ENCODE measurements at regions not wholly inside any gene's neighbourhood (a gene's known extent, or its start where the extent isn't known, plus 50 kb on each side); places are given as distances from the start of the nearest gene placed in this dataset.
"Not testable (repeated sequence)": the region's sequence is repeated elsewhere in the genome, so short reads cannot be mapped to it uniquely, and the experiment has no call there.

- DNase-seq (ENCODE audit: extremely low read depth, low read depth): no peak
- no peak for TF ChIP-seq CTCF (IDR thresholded peaks at IDR 0.05; ENCODE audit: low read depth, low read length)
Observed at GRCh38 chr1:240722788-240723187, 110.8 kb upstream of the GREM2 start.

DNA sequence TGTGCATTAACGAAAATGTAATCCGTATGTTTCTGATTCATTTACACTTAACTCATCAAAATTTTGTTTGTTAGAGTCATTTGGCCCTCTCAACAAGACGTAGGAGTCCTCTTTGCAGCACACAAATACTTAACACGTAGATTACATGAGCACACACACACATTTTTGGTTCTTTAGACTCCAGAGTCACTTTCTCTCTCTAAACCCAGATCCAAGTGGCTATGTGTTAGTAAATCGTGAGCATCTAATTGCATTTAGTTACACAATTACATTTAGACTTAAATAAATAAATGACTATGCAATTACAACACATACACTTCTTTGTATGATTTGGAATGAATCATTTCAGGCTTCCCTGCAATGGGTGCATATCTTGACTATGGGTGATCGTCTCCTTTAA, 109.0 kb upstream of the GREM2 start:
- DNase-seq (ENCODE audit: extremely low read depth, low read depth): no peak
- no peak for TF ChIP-seq CTCF (IDR thresholded peaks at IDR 0.05; ENCODE audit: low read depth, low read length)

DNA sequence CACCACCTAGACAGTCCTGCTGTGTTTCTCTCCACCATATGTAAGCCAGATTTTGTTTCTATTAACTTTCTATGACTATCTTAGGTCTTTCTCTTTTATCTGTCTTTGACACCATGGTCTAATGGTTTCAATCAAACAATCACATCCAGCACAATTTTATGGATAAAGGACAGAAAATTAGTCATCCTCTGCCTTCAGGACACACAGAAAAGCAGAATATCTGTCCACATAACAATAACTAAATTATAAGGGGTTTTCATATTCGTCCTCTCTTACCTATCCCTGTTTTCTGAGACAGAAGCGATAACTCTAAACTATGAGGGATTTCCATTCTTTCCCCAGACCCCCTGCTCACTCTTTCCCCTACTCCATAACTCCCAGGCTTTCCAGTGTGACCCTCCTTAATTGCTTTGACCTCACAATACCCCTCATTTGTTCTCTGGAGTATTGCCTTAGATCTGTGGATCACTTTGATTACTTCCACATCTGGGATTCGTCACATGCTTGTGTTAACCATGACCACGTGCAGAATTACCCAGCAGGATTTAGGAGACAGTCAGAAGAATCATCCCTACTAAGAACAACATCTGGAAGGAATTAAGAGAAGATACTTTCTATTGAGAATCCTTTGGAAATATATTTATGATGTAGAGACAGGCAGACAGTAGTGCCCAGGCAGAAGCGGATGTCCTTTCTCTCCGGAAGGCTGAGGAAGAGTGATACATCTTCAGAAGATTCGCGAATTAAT, 108.2 kb upstream of the GREM2 start:
- DNase-seq (ENCODE audit: extremely low read depth, low read depth): no peak
- TF ChIP-seq CTCF (IDR thresholded peaks at IDR 0.05; ENCODE audit: low read depth, low read length): no peak

GRCh38 chr1:240716538-240716937, 104.6 kb upstream of the GREM2 start:
- DNase-seq (ENCODE audit: extremely low read depth, low read depth): not testable (repeated sequence)

- TF ChIP-seq CTCF (IDR thresholded peaks at IDR 0.05; ENCODE audit: low read depth, low read length): no peak
- DNase-seq (ENCODE audit: extremely low read depth, low read depth): no peak
Observed at GRCh38 chr1:240714568-240715292, 102.8 kb upstream of the GREM2 start.

DNA sequence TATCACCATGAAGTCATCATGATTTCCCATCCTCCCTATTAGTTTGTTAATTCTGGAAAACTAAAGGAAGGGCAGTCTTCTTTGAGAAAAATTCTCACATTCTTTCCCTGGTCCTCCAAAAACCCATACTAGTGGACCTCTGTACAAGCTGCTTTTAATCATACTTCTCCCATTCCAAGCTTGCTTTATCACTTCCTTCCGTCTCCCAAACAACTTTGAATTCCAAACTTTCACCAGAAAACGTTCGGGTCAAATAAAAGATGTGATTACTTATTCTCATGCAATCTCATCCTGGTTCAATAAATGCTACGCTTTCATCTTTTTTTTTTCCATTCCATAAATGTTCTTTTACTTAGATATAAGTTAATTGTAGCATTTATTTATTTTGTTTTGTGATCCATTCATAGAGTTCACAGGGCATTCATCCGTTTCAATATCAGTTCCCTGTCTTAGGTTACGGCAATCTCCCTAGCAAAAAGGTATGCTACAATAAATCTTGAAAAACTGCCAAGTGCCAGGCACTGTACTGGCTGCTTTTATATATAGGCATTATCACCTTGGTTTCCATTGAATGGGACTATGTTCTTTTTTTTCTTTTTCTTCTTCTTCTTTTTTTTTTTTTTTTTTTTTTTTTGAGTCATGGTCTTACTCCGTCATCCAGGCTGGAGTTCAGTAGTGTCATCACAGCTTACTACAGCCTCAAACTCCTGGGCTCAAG, 100.2 kb upstream of the GREM2 start:
- peak; percentile 86 for DNase-seq (ENCODE audit: extremely low read depth, low read depth)
- no peak for TF ChIP-seq CTCF (IDR thresholded peaks at IDR 0.05; ENCODE audit: low read depth, low read length)

DNA sequence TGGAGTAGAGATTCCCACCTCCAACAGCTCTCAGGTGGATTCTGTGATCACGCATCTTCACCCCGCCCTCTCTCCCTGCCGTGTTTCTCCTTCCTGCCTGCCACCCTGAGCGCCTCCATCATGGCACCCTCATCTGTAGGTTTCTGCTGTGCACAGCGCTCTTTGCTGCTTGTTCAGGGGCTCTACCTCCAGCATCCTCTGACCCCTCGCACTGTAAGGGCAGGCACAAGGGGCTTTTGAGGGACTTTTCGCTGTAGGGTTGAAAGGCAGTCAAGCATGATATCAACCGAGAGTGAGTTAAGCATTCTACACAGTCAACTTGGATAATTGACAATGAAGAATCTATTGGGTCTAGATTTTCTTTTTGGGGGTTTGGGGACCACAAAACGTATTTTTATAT, 99.1 kb upstream of the GREM2 start:
- no peak for TF ChIP-seq CTCF (IDR thresholded peaks at IDR 0.05; ENCODE audit: low read depth, low read length)
- DNase-seq (ENCODE audit: extremely low read depth, low read depth): no peak
